ENCODE measurements at regions not wholly inside any gene's neighbourhood (a gene's known extent, or its start where the extent isn't known, plus 50 kb on each side); places are given as distances from the start of the nearest gene placed in this dataset.

DNA sequence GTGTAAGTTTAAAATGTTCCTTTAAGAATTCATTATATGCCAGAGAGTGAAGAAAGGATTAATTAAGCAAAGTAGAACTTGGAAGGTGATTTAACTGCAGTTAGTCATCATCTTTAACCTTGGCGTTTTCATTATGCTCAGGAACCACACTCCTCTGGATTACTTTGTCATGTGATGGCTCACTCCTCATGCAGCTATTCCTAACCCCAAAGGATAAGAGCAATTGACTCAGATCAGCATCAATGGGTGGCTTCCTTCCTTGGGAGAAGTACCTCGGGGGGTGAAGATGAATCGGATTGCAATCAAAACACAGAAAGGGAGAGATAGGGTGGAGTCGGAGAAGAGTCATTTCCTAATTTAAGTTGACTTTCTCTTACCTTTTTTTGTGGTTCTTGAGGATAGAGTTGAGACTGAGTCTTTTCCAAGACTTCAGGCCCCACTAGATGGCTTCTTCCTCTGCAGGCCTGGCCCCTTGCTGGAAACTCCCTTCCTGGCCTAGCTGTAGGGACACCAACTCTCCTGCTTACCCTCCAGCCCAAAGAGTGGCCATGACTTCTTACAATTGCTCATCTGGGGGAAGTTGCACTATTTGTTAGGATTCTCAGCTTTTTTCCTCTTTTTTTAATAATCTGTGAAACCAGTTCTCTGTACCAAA, 238.6 kb upstream of the DDHD1 start:
- Histone ChIP-seq H3K9me3 (ENCODE audit: low read depth, low read length) (peaks cover 8% of the 10 kb centered on the region), H3K4me3 (ENCODE audit: low read length) (no peak overlapping the region), H3K27me3 (ENCODE audit: insufficient read depth, low read length) (no peaks in the 10 kb centered on the region), H3K4me1 (ENCODE audit: insufficient read depth, low read length) (no peaks in the 10 kb centered on the region)

DNA sequence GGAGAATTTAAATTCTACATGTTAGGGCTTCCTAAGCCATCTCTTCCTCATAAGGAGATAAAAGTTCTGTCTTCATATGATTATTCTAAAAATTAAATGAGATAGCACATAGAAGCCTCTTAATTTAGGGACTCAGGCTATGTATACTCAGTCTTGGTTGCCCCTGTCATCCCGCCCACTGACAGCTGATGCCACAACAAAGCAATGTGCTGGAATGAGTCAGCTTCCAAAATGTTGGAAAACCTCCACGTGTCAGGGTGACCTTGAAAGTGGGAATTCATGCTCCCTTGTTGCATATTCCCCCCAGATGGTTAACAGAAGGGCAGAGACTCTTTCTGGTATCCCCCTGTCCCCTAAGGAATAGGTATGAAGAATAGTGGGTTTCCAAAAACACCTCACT, 238.0 kb upstream of the DDHD1 start:
- H3K9me3 ChIP-seq (ENCODE audit: low read depth, low read length): peaks cover 8% of the 10 kb centered on the region
- H3K4me1 ChIP-seq (ENCODE audit: insufficient read depth, low read length): no peaks in the 10 kb centered on the region
- no peaks in the 10 kb centered on the region for H3K27me3 ChIP-seq (ENCODE audit: insufficient read depth, low read length)
- H3K4me3 ChIP-seq (ENCODE audit: low read length): no peak overlapping the region

DNA sequence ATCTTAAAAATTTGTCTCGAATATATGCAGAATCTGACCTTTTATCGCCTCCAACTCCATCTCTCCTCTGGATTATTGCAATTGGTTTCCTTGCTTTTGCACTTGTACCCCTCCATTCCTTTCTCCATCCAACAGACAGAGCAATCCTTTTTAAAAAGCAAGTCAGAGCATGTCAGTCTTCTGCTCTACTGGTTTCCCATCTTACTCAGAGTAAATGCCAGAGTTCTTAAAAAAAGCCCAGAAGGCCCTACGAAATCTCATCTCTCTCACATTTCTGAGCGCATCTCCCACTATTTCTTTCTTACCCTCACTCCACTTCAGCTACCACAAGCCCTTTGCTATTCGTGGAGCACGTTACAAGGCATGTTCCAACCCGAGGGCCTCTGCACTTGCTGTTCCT, 236.9 kb upstream of the DDHD1 start:
- Histone ChIP-seq H3K4me1 (ENCODE audit: insufficient read depth, low read length) (no peaks in the 10 kb centered on the region), H3K27me3 (ENCODE audit: insufficient read depth, low read length) (no peaks in the 10 kb centered on the region), H3K9me3 (ENCODE audit: low read depth, low read length) (peaks cover 6% of the 10 kb centered on the region), H3K4me3 (ENCODE audit: low read length) (no peak overlapping the region)

DNA sequence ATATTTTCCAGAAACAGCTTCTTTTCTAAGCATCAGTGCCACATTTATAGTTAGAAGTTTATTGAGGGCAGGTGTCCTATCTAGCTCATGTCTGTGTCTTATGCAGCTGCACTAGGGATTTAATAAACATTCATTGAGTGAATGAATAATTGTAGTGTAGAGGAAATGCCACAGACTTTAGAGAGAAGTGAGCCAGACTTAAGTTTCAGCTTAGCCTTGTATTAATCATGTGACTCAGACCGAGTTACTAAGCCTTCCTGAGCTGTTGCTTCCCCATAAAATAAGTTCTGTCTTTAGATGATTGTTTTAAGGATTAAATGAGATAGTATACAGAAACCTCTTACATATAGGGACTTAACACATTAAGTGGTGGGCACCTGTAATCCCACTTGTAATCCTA, 236.1 kb upstream of the DDHD1 start:
- H3K27me3 ChIP-seq (ENCODE audit: insufficient read depth, low read length): no peaks in the 10 kb centered on the region
- H3K4me3 ChIP-seq (ENCODE audit: low read length): no peak overlapping the region
- H3K4me1 ChIP-seq (ENCODE audit: insufficient read depth, low read length): no peaks in the 10 kb centered on the region
- no peaks in the 10 kb centered on the region for H3K9me3 ChIP-seq (ENCODE audit: low read depth, low read length)

DNA sequence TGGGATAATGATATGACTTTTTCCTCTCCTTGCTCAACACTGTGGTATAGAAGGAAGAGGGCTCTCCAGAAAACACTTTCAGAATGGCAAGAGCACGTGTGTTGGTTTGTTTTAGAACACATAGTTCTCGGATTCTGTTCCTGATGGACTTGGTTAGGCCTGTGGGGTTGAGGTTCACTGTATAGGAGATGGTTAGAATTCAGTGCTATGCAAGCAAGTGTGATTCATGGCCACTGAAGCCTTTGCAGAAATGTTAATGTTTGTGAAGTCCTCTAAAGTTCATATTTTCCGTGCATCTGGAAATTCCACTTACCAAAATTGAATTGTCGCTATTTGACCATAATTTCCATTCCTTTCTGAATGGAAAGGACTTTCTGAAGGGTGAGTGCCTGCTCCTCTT, 233.2 kb upstream of the DDHD1 start:
- Histone ChIP-seq H3K4me1 (ENCODE audit: insufficient read depth, low read length) (no peaks in the 10 kb centered on the region), H3K27me3 (ENCODE audit: insufficient read depth, low read length) (no peaks in the 10 kb centered on the region), H3K9me3 (ENCODE audit: low read depth, low read length) (no peaks in the 10 kb centered on the region), H3K4me3 (ENCODE audit: low read length) (no peak overlapping the region)

DNA sequence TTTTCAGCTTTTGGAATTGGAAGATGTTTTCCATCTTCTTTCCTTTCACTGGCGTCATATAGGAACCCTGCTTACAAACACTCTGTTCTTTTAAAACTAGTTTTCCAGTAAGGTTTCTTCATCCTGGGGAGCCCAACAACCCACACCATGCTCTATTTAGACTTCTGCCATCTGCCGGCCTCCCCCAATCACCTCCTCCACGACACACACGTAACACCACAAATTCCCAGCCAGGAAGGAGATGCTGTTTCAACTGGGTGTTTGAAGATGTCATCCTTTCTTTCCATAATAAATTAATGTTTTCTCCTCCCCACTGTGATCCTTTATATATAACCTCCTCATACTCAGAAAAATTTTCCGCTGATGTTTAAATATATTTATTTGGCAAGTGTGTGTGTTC, 231.4 kb upstream of the DDHD1 start:
- Histone ChIP-seq H3K4me3 (ENCODE audit: low read length) (no peak overlapping the region), H3K9me3 (ENCODE audit: low read depth, low read length) (no peaks in the 10 kb centered on the region), H3K27me3 (ENCODE audit: insufficient read depth, low read length) (no peaks in the 10 kb centered on the region), H3K4me1 (ENCODE audit: insufficient read depth, low read length) (no peaks in the 10 kb centered on the region)

DNA sequence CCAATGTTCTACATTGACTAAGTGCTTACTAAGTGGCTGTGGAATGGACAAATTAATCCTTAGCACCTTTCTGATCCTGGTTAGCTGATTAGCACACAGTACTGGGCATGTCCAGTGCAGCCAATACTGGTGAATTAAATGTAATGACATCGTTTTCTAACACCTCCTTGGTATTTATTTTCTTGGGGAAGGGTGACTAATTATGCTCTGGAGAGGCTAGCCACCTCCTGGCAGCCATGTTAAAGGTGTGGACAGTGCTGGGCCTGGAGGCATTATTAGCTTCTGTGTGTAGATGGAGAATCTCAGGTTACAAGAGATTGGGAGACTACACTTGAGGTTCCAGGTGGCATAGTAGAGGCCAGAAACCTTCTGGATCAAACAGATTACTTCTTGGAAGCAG, 230.9 kb upstream of the DDHD1 start:
- Histone ChIP-seq H3K9me3 (ENCODE audit: low read depth, low read length) (no peaks in the 10 kb centered on the region), H3K27me3 (ENCODE audit: insufficient read depth, low read length) (no peaks in the 10 kb centered on the region), H3K4me3 (ENCODE audit: low read length) (no peak overlapping the region), H3K4me1 (ENCODE audit: insufficient read depth, low read length) (no peaks in the 10 kb centered on the region)

DNA sequence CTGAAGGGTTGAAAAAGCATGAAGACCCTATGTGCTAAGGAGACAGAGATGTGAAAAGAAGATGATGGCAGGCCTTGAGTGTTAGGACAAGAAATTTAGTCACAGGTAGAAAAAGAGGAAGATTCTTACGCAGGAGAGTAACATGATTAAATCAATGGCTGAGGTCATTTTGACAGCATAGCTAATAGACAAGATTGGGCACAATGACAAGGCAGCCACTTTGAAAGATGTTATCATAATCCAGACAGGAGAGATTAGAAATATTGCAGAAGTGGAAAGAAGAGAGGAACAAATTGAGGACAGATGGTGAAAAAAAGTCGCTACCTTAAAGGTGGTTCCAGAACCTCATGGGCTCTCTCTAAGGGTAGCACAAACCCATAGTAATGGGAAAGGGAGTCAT, 228.8 kb upstream of the DDHD1 start:
- no peaks in the 10 kb centered on the region for H3K9me3 ChIP-seq (ENCODE audit: low read depth, low read length)
- H3K4me1 ChIP-seq (ENCODE audit: insufficient read depth, low read length): no peaks in the 10 kb centered on the region
- no peaks in the 10 kb centered on the region for H3K27me3 ChIP-seq (ENCODE audit: insufficient read depth, low read length)
- H3K4me3 ChIP-seq (ENCODE audit: low read length): no peak overlapping the region

DNA sequence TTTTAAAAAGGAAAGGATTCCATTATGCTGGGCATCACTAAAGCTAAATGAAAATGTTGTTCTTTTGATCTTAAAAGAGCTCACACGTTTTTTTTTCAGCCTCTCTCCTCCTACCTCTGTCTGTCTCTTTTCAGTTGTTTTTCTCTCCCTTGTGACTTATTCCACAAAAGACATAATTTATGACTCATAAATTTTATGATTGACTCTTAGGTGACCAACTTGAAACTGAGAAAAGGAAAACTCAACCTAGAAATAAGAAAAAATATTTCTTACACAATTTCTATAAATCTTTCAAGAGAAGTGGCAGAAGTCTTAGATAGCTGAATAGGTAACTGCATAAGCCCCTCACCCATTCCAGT, 227.7 kb upstream of the DDHD1 start:
- H3K9me3 ChIP-seq (ENCODE audit: low read depth, low read length): no peaks in the 10 kb centered on the region

DNA sequence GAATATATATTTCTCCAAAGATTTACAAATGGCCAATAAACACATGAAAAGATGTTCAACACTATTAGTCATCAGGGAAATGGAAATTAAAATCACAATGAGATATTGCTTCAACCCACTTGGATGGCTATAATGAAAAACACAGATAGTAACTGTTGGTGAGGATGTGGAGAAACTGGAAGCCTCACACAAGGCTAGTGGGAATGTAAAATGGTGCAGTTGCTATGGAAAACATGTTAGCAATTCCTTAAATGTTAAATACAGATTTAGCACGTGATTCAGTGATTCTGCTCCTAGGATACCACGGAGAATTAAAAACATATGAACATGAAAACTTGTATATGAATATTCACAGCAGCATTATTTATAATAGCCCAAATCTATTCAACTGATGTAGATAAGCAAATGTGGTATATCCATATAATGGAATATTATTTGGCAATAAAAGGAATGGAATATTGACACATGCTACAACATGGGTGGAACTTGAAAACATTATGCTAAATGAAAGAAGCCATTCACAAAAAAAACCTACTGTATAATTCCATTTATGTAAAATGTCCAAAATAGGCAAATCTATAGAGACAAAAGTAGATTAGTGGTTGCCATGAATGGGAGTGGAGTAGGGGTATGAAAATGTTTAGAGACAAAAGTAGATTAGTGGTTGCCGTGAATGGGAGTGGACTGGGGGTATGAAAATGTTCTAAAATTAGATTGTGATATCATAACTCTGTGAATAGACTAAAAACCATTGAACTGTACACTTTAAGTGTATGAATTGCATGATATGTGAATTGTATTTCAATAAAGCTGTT, 227.1 kb upstream of the DDHD1 start:
- H3K27me3 ChIP-seq (ENCODE audit: insufficient read depth, low read length): no peaks in the 10 kb centered on the region
- no peak overlapping the region for H3K4me3 ChIP-seq (ENCODE audit: low read length)
- H3K9me3 ChIP-seq (ENCODE audit: low read depth, low read length): no peaks in the 10 kb centered on the region
- no peaks in the 10 kb centered on the region for H3K4me1 ChIP-seq (ENCODE audit: insufficient read depth, low read length)

More for the DNA sequence above, 227.7 kb upstream of the DDHD1 start:
- Histone ChIP-seq H3K4me3 (ENCODE audit: low read length) (no peak overlapping the region), H3K27me3 (ENCODE audit: insufficient read depth, low read length) (no peaks in the 10 kb centered on the region), H3K4me1 (ENCODE audit: insufficient read depth, low read length) (no peaks in the 10 kb centered on the region)

DNA sequence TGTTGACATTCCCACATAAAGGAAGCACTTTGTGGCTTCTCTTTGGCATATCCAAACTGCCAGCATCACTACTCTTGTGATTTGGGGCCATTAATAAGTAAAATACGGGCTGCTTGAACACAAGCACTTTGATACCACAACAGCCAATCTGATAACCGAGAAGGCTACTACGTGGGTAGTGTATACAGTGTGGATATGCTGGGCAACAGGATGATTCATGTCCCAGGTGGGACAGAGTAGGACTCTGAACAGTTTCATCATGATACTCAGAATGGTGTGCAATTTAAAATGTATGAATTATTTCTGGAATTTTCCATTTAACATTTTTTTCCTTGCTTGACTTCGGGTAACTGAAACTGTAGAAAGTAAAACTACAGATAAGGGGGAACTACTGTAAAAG, 225.0 kb upstream of the DDHD1 start:
- H3K27me3 ChIP-seq (ENCODE audit: insufficient read depth, low read length): no peaks in the 10 kb centered on the region
- H3K4me1 ChIP-seq (ENCODE audit: insufficient read depth, low read length): no peaks in the 10 kb centered on the region
- no peaks in the 10 kb centered on the region for H3K9me3 ChIP-seq (ENCODE audit: low read depth, low read length)
- no peak overlapping the region for H3K4me3 ChIP-seq (ENCODE audit: low read length)

DNA sequence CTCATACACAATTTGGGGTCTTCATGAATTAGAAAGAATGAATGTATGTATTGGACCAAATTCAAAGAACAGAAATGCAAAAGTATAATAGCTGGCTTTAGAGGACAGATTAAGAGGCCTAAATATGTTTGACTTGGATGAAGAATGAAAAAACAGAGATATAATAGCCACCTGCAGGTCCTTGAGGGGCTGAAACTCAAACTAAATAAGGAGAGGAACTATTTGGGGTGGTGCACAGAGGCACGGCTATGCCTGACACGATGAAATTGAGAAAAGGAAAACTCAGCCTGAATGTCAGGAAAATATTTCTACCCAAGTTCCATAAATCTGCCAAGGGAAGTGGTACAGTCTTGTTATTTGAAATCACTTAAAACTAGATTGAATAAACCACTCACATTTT, 222.9 kb upstream of the DDHD1 start:
- no peaks in the 10 kb centered on the region for H3K4me1 ChIP-seq (ENCODE audit: insufficient read depth, low read length)
- H3K4me3 ChIP-seq (ENCODE audit: low read length): no peak overlapping the region
- no peaks in the 10 kb centered on the region for H3K9me3 ChIP-seq (ENCODE audit: low read depth, low read length)
- no peaks in the 10 kb centered on the region for H3K27me3 ChIP-seq (ENCODE audit: insufficient read depth, low read length)

DNA sequence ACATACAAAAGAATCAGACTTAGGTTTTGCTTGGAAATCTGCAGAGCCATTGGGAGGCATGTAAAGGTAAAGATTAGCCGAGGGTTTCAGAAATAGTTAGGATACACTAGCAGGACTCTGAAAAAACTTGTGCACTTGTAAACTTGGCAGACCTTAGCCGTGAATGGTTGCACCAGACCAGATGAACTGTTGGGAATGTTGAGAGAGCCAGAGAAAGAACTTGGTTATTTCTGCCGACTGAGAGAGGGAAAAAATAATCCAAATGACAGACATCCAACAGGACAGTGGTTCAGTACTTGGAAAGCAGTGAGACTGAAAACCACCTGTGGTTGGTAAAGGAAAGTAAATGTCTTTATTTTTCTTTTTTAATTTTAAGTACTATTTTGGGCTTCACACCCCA, 222.5 kb upstream of the DDHD1 start:
- Histone ChIP-seq H3K27me3 (ENCODE audit: insufficient read depth, low read length) (no peaks in the 10 kb centered on the region), H3K9me3 (ENCODE audit: low read depth, low read length) (no peaks in the 10 kb centered on the region), H3K4me1 (ENCODE audit: insufficient read depth, low read length) (no peaks in the 10 kb centered on the region), H3K4me3 (ENCODE audit: low read length) (no peak overlapping the region)

DNA sequence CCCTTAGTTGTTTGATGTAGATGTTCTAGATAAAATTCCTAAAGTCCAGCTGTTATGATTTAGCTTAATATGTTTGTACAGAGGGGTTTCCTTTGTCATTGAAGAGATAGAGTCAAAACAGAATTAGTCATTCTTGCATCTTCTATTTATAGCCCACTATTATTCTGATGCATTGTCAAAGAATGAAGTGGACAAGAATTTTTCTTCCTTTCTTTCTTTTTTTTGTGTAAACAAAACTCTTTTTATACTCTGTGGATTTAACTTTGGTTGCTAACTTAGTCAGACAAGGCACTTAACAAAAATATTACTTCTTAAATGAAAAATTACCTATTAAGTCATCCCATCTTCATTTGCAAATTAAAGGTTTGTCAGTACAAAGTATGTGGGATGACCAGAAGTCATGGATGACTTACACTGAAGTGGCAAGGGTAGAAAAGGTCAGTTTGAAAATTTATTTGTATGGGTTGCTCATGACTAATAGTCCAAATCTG, 215.6 kb upstream of the DDHD1 start:
- Histone ChIP-seq H3K4me3 (ENCODE audit: low read length) (no peak overlapping the region), H3K27me3 (ENCODE audit: insufficient read depth, low read length) (no peaks in the 10 kb centered on the region)

DNA sequence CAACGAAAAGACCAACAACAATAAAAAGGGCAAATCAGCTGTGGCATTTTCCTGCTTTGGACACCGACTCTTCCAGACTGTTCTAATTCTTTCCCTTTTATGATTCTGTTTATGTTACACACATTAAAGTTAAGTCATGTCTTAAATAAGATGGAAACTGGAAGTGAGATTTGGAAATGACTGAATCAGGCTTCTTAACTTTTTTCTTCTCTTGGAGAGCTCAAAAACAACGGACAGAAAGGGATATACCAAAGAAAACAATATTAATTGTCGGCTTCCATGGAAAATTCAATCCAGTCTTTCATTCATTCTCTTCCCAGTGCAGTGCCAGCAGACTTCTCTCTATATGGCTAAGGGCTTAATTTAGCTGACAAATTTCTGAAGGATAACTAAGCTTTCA, 214.9 kb upstream of the DDHD1 start:
- Histone ChIP-seq H3K4me1 (ENCODE audit: insufficient read depth, low read length) (no peaks in the 10 kb centered on the region), H3K4me3 (ENCODE audit: low read length) (no peak overlapping the region), H3K27me3 (ENCODE audit: insufficient read depth, low read length) (no peaks in the 10 kb centered on the region), H3K9me3 (ENCODE audit: low read depth, low read length) (no peaks in the 10 kb centered on the region)

More for the DNA sequence above, 215.6 kb upstream of the DDHD1 start:
- no peaks in the 10 kb centered on the region for H3K9me3 ChIP-seq (ENCODE audit: low read depth, low read length)
- no peaks in the 10 kb centered on the region for H3K4me1 ChIP-seq (ENCODE audit: insufficient read depth, low read length)

DNA sequence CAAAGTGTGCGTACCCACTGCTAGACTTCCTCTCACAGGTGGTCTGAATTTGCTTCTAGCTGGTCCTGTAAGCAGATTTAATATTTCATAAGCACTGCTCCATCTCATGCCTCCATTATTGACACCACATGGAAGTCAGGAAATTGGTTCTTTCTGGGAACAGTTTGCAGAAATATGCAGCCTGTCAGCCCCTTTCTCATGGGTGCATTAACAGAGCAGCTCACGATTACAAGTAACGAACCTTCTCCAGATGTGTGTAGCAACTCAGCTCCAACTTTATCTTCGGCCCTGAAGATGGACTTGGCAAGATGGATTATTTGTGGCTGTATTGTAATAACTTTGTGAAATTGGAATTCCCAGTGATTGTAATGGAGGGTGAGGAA, 214.5 kb upstream of the DDHD1 start:
- Histone ChIP-seq H3K4me3 (ENCODE audit: low read length) (no peak overlapping the region), H3K27me3 (ENCODE audit: insufficient read depth, low read length) (no peaks in the 10 kb centered on the region), H3K4me1 (ENCODE audit: insufficient read depth, low read length) (no peaks in the 10 kb centered on the region), H3K9me3 (ENCODE audit: low read depth, low read length) (no peaks in the 10 kb centered on the region)

All from mononuclear cell (primary cell).